Fibroblast of skin of back (primary cell): ENCODE measurements at regions not wholly inside any gene's neighbourhood (a gene's known extent, or its start where the extent isn't known, plus 50 kb on each side); places are given as distances from the start of the nearest gene placed in this dataset.
"Not testable (repeated sequence)": the region's sequence is repeated elsewhere in the genome, so short reads cannot be mapped to it uniquely, and the experiment has no call there.

ENCODE experiments used
- DNase-seq: peaks from one replicate; pipeline ENCODE4 v3.0.0-alpha.2; 2013

- peak; percentile 6 for DNase-seq
These were observed 348.4 kb upstream of the FTMT start for GRCh38 chr5:121503111-121503840.

- no peak for DNase-seq
These were observed 334.7 kb upstream of the FTMT start for GRCh38 chr5:121516997-121517396.

DNA sequence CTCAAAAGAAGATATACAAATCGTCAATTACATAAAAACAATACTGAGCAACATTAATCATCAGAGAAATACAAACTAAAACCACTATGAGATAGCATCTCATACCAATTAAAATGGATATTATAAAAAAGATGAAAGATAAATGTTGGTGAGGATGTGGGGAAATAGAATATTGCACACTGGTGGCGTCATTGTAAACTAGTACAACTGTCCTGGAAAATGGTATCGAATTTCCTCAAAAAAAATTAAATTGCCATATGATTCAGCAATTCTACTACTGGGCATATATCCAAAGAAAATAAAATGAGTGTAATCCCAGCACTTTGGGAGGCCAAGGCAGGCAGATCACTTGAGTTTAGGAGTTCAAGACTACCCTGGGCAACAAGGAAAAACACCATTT is 326.0 kb upstream of the FTMT start:
- DNase-seq = peak; percentile 3

- DNase-seq = no peak
These were observed 324.8 kb upstream of the FTMT start for GRCh38 chr5:121526908-121527307.

DNA sequence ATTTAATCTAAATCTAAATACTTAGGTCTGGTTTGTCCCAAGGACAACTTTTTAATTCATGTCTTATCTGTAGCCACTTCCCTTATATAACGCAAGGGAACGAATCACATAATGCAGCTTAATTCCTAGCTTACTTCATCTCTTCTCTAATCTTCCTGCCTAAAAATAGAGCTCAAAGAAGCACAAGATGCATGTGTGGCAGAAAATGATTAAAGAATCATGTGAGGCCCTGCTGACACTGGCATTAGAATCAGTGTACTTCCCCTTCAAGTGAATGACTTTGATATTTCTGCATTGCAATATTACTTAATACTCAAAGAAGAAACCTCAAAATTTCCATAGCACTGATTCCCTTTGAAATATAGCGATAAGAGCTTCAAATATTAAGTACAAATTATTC is 317.9 kb upstream of the FTMT start:
- no peak for DNase-seq

GRCh38 chr5:121550989-121551388 is 300.7 kb upstream of the FTMT start:
- no peak for DNase-seq

DNA sequence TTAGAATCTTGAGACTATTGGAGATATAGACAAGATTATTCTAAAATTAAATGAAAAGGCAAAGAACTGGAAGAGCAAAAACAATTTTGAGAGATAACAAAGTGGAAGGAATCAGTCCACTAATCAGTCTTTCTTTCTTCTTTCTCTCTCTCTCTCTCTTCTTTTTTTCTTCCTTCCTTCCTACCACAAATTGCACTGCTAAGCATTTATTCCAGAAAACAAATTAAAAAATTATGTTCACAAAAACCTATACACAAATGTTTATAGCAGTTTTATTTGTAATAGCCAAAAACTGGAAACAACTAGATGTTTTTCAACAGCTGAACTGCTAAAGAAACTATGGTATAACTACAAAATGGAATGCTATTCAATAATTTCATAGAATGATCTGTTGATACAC is 291.9 kb upstream of the FTMT start:
- no peak for DNase-seq

DNA sequence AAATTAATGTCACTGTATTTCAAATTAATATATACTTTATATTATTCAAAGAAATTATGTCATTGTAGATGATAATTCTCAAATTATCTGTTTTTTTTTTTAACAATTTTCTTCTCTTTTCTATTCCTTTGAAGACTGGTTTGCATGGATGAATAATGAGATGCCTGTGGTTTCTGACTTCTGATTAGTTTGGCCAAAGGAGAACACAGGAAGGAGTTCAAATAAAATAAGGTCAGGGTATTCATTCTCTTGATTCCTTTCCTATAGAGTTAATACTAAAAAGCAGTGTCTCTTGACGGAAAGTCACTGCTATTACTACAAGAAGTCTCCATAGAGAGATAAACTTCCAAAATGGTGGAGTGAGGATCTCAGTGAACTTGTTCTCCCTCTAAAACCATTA is 279.6 kb upstream of the FTMT start:
- no peak for DNase-seq

- no peak for DNase-seq
These were observed 277.8 kb upstream of the FTMT start for GRCh38 chr5:121573721-121574382.

DNA sequence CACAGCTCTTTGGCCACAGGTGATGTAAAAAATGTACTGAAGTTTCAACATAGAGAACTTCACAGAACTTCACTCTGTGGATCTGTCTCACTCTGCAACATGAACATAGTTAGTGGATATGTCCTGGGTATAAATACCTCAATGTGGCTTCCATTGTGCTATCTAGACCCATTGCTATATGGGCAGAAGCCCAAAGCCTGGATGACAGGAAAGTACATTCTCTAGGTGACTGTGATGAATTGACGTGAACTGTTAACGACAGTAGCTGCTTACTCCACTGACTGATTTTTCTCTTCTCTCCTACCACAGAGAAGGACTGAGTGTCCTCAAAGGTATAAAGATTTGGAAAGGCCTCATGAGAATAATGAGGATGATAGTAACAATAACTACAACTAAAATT is 270.1 kb upstream of the FTMT start:
- no peak for DNase-seq

DNA sequence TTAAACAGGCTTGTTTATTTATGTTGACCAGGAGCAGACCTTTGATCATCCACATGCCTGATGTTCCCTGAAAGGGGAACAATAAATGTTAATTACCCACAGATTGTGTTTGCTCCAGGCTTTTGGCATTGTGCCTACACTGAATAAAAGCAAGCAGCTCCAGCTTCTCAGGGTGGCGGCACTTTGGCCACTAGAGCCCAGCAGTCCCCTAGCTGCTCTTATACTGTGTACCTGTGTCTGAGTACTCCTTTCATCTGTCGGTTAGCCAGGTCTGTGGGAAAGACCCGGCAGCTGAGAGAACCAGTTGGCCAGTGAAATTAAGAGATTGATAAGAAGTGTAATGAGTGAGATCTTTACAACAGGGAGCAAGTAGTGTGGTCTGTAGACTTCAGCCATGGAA is 254.8 kb upstream of the FTMT start:
- no peak for DNase-seq

- no peak for DNase-seq
These were observed 242.9 kb upstream of the FTMT start for GRCh38 chr5:121608826-121609225.

GRCh38 chr5:121624035-121624434 is 227.6 kb upstream of the FTMT start:
- DNase-seq = no peak

- peak; percentile 4 for DNase-seq
These were observed 222.9 kb upstream of the FTMT start for GRCh38 chr5:121628783-121629182.

- DNase-seq = peak; percentile 12
These were observed 221.3 kb upstream of the FTMT start for GRCh38 chr5:121630402-121630801.

GRCh38 chr5:121634946-121635345 is 216.7 kb upstream of the FTMT start:
- peak; percentile 20 for DNase-seq

- DNase-seq = no peak
These were observed 213.6 kb upstream of the FTMT start for GRCh38 chr5:121638126-121638525.

GRCh38 chr5:121640298-121640697 is 211.4 kb upstream of the FTMT start:
- DNase-seq = no peak

DNA sequence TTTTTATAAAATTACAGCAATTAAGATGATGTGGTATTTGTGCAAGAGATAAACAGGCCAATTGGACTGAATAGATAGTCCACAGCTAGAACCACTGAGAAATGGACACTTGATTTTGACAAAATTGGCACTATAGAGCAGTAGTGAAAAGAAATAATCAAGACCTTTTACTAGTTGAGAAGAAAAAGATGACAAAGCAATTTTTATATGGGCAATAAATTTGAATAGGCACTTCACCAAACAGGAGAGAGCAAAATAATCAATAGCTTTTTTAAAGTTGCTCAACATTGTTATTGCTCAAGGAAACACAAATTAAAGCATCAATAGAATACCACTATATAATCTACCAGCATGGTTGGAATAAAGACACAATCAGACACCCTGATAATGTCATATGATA is 193.5 kb upstream of the FTMT start:
- no peak for DNase-seq

GRCh38 chr5:121660142-121660541 is 191.5 kb upstream of the FTMT start:
- DNase-seq = no peak

GRCh38 chr5:121665542-121665941 is 186.1 kb upstream of the FTMT start:
- DNase-seq = not testable (repeated sequence)

DNA sequence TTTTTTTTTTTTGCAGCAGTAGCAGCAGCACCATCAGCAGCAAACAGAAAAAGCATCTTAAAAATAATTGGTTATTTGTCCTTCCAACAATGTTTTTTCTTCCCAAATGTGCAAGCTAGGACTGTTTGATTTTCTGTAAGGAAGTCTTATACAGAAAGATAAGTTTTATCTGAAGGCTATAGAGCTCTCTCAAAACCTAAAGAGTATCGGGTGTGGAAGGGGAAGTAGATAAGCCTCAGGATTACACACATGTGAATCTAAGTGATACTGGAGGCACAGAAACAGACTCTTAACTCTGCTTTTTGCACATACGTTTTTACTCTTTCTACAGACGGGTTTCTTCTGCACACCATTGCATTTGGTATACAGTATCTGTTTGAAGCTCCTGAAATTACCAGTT is 184.4 kb upstream of the FTMT start:
- no peak for DNase-seq

GRCh38 chr5:121668635-121669034 is 183.0 kb upstream of the FTMT start:
- DNase-seq = peak; percentile 23

DNA sequence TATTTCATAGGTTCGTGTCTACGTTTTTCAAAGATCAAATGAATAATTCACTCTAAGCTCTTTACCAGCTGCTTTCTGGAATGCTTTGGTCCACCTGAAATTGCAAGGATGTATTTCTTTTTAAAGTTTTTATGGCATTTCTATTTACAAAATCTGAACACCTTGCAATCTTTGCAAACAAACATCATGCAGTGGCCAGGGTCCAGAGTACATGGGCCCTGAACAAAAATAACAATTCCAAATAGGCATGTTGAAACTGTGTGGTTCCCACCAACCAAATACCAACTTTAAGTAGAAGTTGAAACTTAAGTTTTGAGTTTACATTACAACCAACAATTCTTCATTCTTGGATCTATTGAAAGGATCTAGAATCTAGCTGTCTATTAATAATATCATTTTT is 180.1 kb upstream of the FTMT start:
- DNase-seq = no peak

GRCh38 chr5:121675924-121676323 is 175.8 kb upstream of the FTMT start:
- DNase-seq = no peak
